Gastroesophageal sphincter (tissue), 3 donors: ENCODE measurements at regions not wholly inside any gene's neighbourhood (a gene's known extent, or its start where the extent isn't known, plus 50 kb on each side); places are given as distances from the start of the nearest gene placed in this dataset.

ENCODE experiments used
- CTCF ChIP-seq, 4 experiments: fragments of 200-600 bp in 2 of 4; fragments of 450-650 bp in 2 of 4; sonication (generic) in 1 of 4; IDR thresholded peaks; one replicate each; pipeline ENCODE4 v1.5.1; 2017 to 2019; ENCODE audit warnings: antibody characterized with exemption in 4 of 4, mild to moderate bottlenecking in 2 of 4, moderate library complexity in 2 of 4
- POLR2A ChIP-seq, 2 donors: fragments of 450-650 bp; IDR thresholded peaks; one replicate each; pipeline ENCODE4 v1.6.1; 2017; ENCODE audit warnings: antibody characterized with exemption in 2 of 2, mild to moderate bottlenecking in 2 of 2, moderate library complexity in 1 of 2

GRCh38 chr3:191919491-191920026 is 458.6 kb downstream of the PYDC2 start:
- TF ChIP-seq POLR2A (IDR thresholded peaks at IDR 0.05) (no peak), CTCF (IDR thresholded peaks at IDR 0.05) (no peak)
